Osteoblast (primary cell): ENCODE measurements at regions not wholly inside any gene's neighbourhood (a gene's known extent, or its start where the extent isn't known, plus 50 kb on each side); places are given as distances from the start of the nearest gene placed in this dataset.
"Not testable (repeated sequence)": the region's sequence is repeated elsewhere in the genome, so short reads cannot be mapped to it uniquely, and the experiment has no call there.

Experiments used
- DNase-seq: peaks from one replicate; pipeline ENCODE4 v3.0.0; 2011; ENCODE audit warnings: low spot score, mixed read lengths; ENCODE audit not compliant: insufficient read length; ENCODE audit errors: missing footprints
- H2AFZ ChIP-seq: 2 replicates; pipeline ENCODE4 v1.6.0; 2011; ENCODE audit warnings: mild to moderate bottlenecking, low read length
- H3K27ac ChIP-seq: 2 replicates; pipeline ENCODE4 v1.5.1; 2011; ENCODE audit warnings: mild to moderate bottlenecking, low read depth, low read length, moderate library complexity
- H3K27me3 ChIP-seq: 2 replicates; pipeline ENCODE4 v1.6.0; 2012; ENCODE audit warnings: mild to moderate bottlenecking, control low read depth, inconsistent platforms, low read length, moderate library complexity; ENCODE audit not compliant: insufficient read depth
- H3K36me3 ChIP-seq: 2 replicates; pipeline ENCODE4 v1.5.1; 2011; ENCODE audit warnings: mild to moderate bottlenecking, low read length, control low read depth, moderate library complexity; ENCODE audit not compliant: insufficient read depth
- H3K4me1 ChIP-seq: 2 replicates; pipeline ENCODE4 v1.5.1; 2011; ENCODE audit warnings: mild to moderate bottlenecking, low read length, control low read depth, moderate library complexity; ENCODE audit not compliant: insufficient read depth
- H3K4me2 ChIP-seq: 2 replicates; pipeline ENCODE4 v1.6.0; 2011; ENCODE audit warnings: mild to moderate bottlenecking, low read length; ENCODE audit not compliant: insufficient read depth
- H3K4me3 ChIP-seq: fragments of 200-600 bp; sonication (generic); 3 replicates; pipeline ENCODE4 v1.5.1; 2012; ENCODE audit warnings: mild to moderate bottlenecking, low read length, inconsistent platforms; ENCODE audit not compliant: insufficient read depth
- H3K79me2 ChIP-seq: 2 replicates; pipeline ENCODE4 v1.6.0; 2012; ENCODE audit warnings: mild to moderate bottlenecking, low read length, control low read depth, inconsistent platforms; ENCODE audit not compliant: insufficient read depth
- H3K9me3 ChIP-seq: 2 replicates; pipeline ENCODE4 v1.5.1; 2011; ENCODE audit warnings: low read depth, low read length, control low read depth
- H4K20me1 ChIP-seq: 2 replicates; pipeline ENCODE4 v1.6.0; 2012; ENCODE audit warnings: mild to moderate bottlenecking, low read length, control low read depth; ENCODE audit not compliant: insufficient read depth
- CTCF ChIP-seq: IDR thresholded peaks from 2 replicates; pipeline ENCODE4 v1.5.1; 2011; ENCODE audit warnings: mild to moderate bottlenecking, low read depth, low read length, moderate library complexity; ENCODE audit errors: extremely low read depth

DNA sequence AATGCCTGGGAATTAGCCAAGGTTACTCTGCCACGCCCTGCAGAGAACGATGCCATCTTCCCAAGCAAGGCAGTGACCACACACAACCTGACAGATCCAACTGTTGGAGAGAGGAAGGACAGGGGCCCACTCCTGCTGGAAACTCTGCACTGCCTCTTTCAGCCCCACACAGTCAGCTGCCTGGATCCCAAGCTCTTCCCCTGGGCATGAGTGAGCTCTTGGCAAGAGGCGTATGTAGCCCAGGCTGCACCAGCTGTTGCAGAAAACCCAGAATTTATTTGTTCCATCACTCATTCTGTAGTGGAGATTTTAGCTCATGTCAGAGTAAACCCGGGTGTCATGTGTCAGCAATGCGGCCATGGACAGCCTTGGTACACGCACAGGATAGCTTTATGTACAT lies 135.1 kb upstream of the TRIM24 start:
- no peak overlapping the region for H3K27ac ChIP-seq
- no peak for TF ChIP-seq CTCF
- H2AFZ ChIP-seq: no peak overlapping the region
- no peaks in the 10 kb centered on the region for H3K9me3 ChIP-seq
- H3K4me3 ChIP-seq: no peak overlapping the region
- no peaks in the 10 kb centered on the region for H3K27me3 ChIP-seq
- H3K4me2 ChIP-seq: no peak overlapping the region
- no peaks in the 10 kb centered on the region for H3K36me3 ChIP-seq
- DNase-seq: no peak
- no peaks in the 10 kb centered on the region for H4K20me1 ChIP-seq
- H3K79me2 ChIP-seq: no peaks in the 10 kb centered on the region
- no peaks in the 10 kb centered on the region for H3K4me1 ChIP-seq

GRCh38 chr7:138325434-138325833 lies 134.6 kb upstream of the TRIM24 start:
- H3K4me1 ChIP-seq: no peaks in the 10 kb centered on the region
- H3K79me2 ChIP-seq: no peaks in the 10 kb centered on the region
- no peak overlapping the region for H3K27ac ChIP-seq
- H3K36me3 ChIP-seq: no peaks in the 10 kb centered on the region
- H3K9me3 ChIP-seq: no peaks in the 10 kb centered on the region
- H3K27me3 ChIP-seq: no peaks in the 10 kb centered on the region
- H3K4me2 ChIP-seq: no peak overlapping the region
- no peak for DNase-seq
- H2AFZ ChIP-seq: no peak overlapping the region
- no peaks in the 10 kb centered on the region for H4K20me1 ChIP-seq
- no peak overlapping the region for H3K4me3 ChIP-seq
- no peak for TF ChIP-seq CTCF

GRCh38 chr7:138328215-138328614 lies 131.8 kb upstream of the TRIM24 start:
- H3K4me3 ChIP-seq: no peak overlapping the region
- TF ChIP-seq CTCF: no peak
- no peak overlapping the region for H3K27ac ChIP-seq
- no peak for DNase-seq
- H3K27me3 ChIP-seq: no peaks in the 10 kb centered on the region
- no peaks in the 10 kb centered on the region for H3K9me3 ChIP-seq
- H3K4me2 ChIP-seq: no peak overlapping the region
- H4K20me1 ChIP-seq: no peaks in the 10 kb centered on the region
- H3K4me1 ChIP-seq: no peaks in the 10 kb centered on the region
- no peaks in the 10 kb centered on the region for H3K36me3 ChIP-seq
- H3K79me2 ChIP-seq: no peaks in the 10 kb centered on the region
- no peak overlapping the region for H2AFZ ChIP-seq

DNA sequence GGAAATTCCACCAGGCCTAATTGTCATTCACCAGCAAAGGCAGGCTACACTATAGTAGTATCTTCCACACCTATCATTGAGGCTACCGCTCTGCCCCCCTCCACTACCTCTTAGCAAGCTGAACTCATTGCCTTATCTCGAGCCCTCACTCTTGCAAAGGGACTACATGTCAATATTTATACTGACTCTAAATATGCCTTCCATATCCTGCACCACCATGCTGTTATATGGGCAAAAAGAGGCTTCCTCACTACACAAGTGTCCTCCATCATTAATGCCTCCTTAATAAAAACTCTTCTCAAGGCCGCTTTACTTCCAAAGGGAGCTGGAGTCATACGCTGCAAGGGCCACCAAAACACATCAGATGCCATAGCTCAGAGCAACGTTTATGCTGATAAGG lies 127.2 kb upstream of the TRIM24 start:
- not testable (repeated sequence) for H3K4me3 ChIP-seq, H3K9me3 ChIP-seq, H3K27ac ChIP-seq, H3K79me2 ChIP-seq, H3K4me2 ChIP-seq, H4K20me1 ChIP-seq, H3K36me3 ChIP-seq, DNase-seq, H2AFZ ChIP-seq, H3K4me1 ChIP-seq, H3K27me3 ChIP-seq

DNA sequence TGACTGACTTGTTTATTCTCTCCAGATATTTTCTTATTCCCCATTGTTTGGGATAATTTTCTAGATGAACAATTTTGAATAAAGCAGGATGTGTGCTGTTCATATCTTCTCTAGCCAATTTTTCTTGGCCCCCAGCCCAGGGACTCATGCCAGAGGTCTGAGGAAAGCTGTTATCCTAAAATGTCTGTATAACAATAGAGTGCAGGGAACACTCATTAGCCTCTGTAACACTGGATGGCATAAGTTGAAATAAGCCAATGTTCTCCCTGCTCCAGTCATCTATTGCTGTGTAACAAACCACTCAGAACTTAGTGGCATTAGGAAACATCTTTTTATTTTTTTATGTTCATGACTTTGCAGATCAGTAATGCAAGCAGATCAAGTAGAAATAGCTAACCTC lies 121.7 kb upstream of the TRIM24 start:
- Histone ChIP-seq H3K36me3 (no peaks in the 10 kb centered on the region), H3K4me2 (no peak overlapping the region), H3K79me2 (no peaks in the 10 kb centered on the region), H3K4me3 (no peak overlapping the region), H3K27me3 (no peaks in the 10 kb centered on the region), H3K27ac (no peak overlapping the region), H3K9me3 (no peaks in the 10 kb centered on the region), H3K4me1 (no peaks in the 10 kb centered on the region), H4K20me1 (no peaks in the 10 kb centered on the region), H2AFZ (no peak overlapping the region)
- TF ChIP-seq CTCF: no peak
- no peak for DNase-seq

DNA sequence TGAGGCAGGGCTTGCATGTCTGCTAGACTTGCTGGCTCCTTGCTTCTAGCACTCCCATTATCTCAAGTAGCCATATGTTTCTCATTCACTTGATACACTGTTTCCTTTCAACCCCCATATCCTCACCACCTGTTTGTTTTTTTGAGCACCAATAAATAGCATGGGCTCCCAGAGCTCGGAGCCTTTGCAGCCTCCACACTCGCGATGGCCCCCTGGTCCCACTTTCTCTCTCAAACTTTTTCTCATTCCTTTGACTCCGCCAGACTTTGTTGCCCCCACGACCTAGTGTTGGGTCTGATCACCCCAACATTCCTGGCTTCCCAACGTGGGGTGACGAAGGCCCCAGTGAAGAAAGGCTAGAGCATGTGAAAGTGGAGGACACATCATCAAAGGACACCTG lies 120.8 kb upstream of the TRIM24 start:
- not testable (repeated sequence) for H3K4me3 ChIP-seq, H3K79me2 ChIP-seq, H3K9me3 ChIP-seq, H3K27ac ChIP-seq, H3K27me3 ChIP-seq, H2AFZ ChIP-seq, DNase-seq, H3K4me2 ChIP-seq, H4K20me1 ChIP-seq, H3K36me3 ChIP-seq, H3K4me1 ChIP-seq
